ENCODE measurements at regions not wholly inside any gene's neighbourhood (a gene's known extent, or its start where the extent isn't known, plus 50 kb on each side); places are given as distances from the start of the nearest gene placed in this dataset.

GRCh38 chr10:62996516-62996915 lies 136.6 kb upstream of the NRBF2 start:
- TF ChIP-seq YY1 (IDR thresholded peaks at IDR 0.05; ENCODE audit: insufficient read depth, insufficient replicate concordance, low read depth, low read length) (no peak), RAD21 (CRISPR knock-in tag; IDR thresholded peaks at IDR 0.05) (no peak), BRD4 (CRISPR knock-in tag; IDR thresholded peaks at IDR 0.05) (no peak), ETV6 (CRISPR knock-in tag; conservative IDR thresholded peaks at IDR 0.05) (no peak), ZNF224 (CRISPR knock-in tag; IDR thresholded peaks at IDR 0.05) (no peak), MTA3 (CRISPR knock-in tag; IDR thresholded peaks at IDR 0.05) (no peak), ATAD3A (CRISPR knock-in tag; IDR thresholded peaks at IDR 0.05) (no peak), ZNF24 (IDR thresholded peaks at IDR 0.05) (no peak), POLR2A (IDR thresholded peaks at IDR 0.05; ENCODE audit: insufficient read depth in 1 of 2, low read depth in 2 of 2, low read length in 2 of 2) (no peak), MAFK (conservative IDR thresholded peaks at IDR 0.05 in 1 of 2, IDR thresholded peaks at IDR 0.05 in 1 of 2; ENCODE audit: low read length in 2 of 2) (no peak), DNMT1 (CRISPR knock-in tag; IDR thresholded peaks at IDR 0.05) (no peak), POLR2AphosphoS5 (IDR thresholded peaks at IDR 0.05; ENCODE audit: low read depth, low read length) (no peak), HMG20A (CRISPR knock-in tag; IDR thresholded peaks at IDR 0.05; ENCODE audit: borderline replicate concordance) (no peak)
